Nephron (organoid): ENCODE measurements at regions not wholly inside any gene's neighbourhood (a gene's known extent, or its start where the extent isn't known, plus 50 kb on each side); places are given as distances from the start of the nearest gene placed in this dataset.

ENCODE experiments used
- H3K27ac Mint-ChIP-seq, 3 experiments: 2 replicates each; pipeline ENCODE4 v1.8.0; 2020; ENCODE audit warnings: mixed read lengths in 3 of 3, mild to moderate bottlenecking in 2 of 3, moderate library complexity in 1 of 3
- H3K27me3 Mint-ChIP-seq: 2 replicates; pipeline ENCODE4 v1.8.0; 2021; ENCODE audit warnings: low read depth, mild to moderate bottlenecking, moderate library complexity, mixed read lengths
- H3K36me3 Mint-ChIP-seq: 2 replicates; pipeline ENCODE4 v1.8.0; 2020; ENCODE audit warnings: low read depth, mixed read lengths
- H3K4me1 Mint-ChIP-seq: 2 replicates; pipeline ENCODE4 v1.8.0; 2020; ENCODE audit warnings: mixed read lengths
- H3K4me3 Mint-ChIP-seq, 3 experiments: 2 replicates each; pipeline ENCODE4 v1.8.0; 2020; ENCODE audit warnings: mild to moderate bottlenecking in 3 of 3, mixed read lengths in 3 of 3, moderate library complexity in 2 of 3
- H3K9me3 Mint-ChIP-seq: 2 replicates; pipeline ENCODE4 v1.8.0; 2020; ENCODE audit warnings: mixed read lengths
- CTCF ChIP-seq, 3 experiments: fragments of 200-600 bp; sonication (generic); IDR thresholded peaks; one replicate each; pipeline ENCODE4 v1.5.0; 2021; ENCODE audit warnings: antibody characterized with exemption in 3 of 3; ENCODE audit not compliant: unreplicated experiment in 3 of 3

- H3K4me3 Mint-ChIP-seq: no peak overlapping the region
- peaks cover 18% of the 10 kb centered on the region for H3K9me3 Mint-ChIP-seq
Measured at GRCh38 chr6:152916035-152916434, 66.8 kb downstream of the FBXO5 start.

GRCh38 chr6:152918991-152919390 lies 63.9 kb downstream of the FBXO5 start:
- H3K36me3 Mint-ChIP-seq: no peaks in the 10 kb centered on the region
- no peak for TF ChIP-seq CTCF (IDR thresholded peaks at IDR 0.05; ENCODE audit: unreplicated experiment in 3 of 3)

More at GRCh38 chr6:152916035-152916434, 66.8 kb downstream of the FBXO5 start:
- peaks cover 5% of the 10 kb centered on the region for H3K27me3 Mint-ChIP-seq
- no peaks in the 10 kb centered on the region for H3K4me1 Mint-ChIP-seq
- no peak overlapping the region for H3K27ac Mint-ChIP-seq
- H3K36me3 Mint-ChIP-seq: no peaks in the 10 kb centered on the region
- TF ChIP-seq CTCF (IDR thresholded peaks at IDR 0.05; ENCODE audit: unreplicated experiment in 3 of 3): no peak

GRCh38 chr6:152920016-152920415 lies 62.8 kb downstream of the FBXO5 start:
- no peak for TF ChIP-seq CTCF (IDR thresholded peaks at IDR 0.05; ENCODE audit: unreplicated experiment in 3 of 3)
- Mint-ChIP-seq H3K9me3 (no peaks in the 10 kb centered on the region), H3K4me3 (no peak overlapping the region), H3K4me1 (no peaks in the 10 kb centered on the region), H3K36me3 (no peaks in the 10 kb centered on the region), H3K27me3 (peaks cover 3% of the 10 kb centered on the region), H3K27ac (no peak overlapping the region)

More at GRCh38 chr6:152918991-152919390, 63.9 kb downstream of the FBXO5 start:
- Mint-ChIP-seq H3K4me1 (no peaks in the 10 kb centered on the region), H3K9me3 (peaks cover 5% of the 10 kb centered on the region), H3K4me3 (no peak overlapping the region), H3K27ac (no peak overlapping the region), H3K27me3 (peaks cover 6% of the 10 kb centered on the region)
